H1 (cell line): ENCODE measurements at regions not wholly inside any gene's neighbourhood (a gene's known extent, or its start where the extent isn't known, plus 50 kb on each side); places are given as distances from the start of the nearest gene placed in this dataset.

Experiments used
- CTCF ChIA-PET: fragments of 300-600 bp; sonication (Branson Sonifier 250); formaldehyde crosslinking; loops from one replicate; lab custom pipeline; 2021; ENCODE audit not compliant: partially characterized antibody; lab: Charles Lee
- POLR2A ChIA-PET: fragments of 300-600 bp; sonication (Branson Sonifier 250); formaldehyde crosslinking; loops from one replicate; lab custom pipeline; 2021; ENCODE audit warnings: inconsistent platforms; ENCODE audit not compliant: partially characterized antibody; lab: Charles Lee
- DNase-seq, 2 experiments: peaks; one replicate each; pipeline versions ENCODE4 v3.0.0 to v3.0.0-alpha.2; 2010 to 2022; ENCODE audit warnings: low spot score in 2 of 2, low read depth in 1 of 2, mixed read lengths in 1 of 2
- FAIRE-seq: peaks from 2 replicates; lab custom pipeline; 2011; peaks lifted over from hg19 to GRCh38; lab: Jason Lieb, UNC
- H2AFZ ChIP-seq: 2 replicates; pipeline ENCODE4 v1.8.1; 2012; ENCODE audit warnings: low read length, inconsistent platforms
- H2AK5ac ChIP-seq: 2 replicates; pipeline ENCODE4 v1.6.1; 2013; ENCODE audit warnings: low read depth, low read length
- H2BK120ac ChIP-seq: replicated peaks from 2 replicates; pipeline ENCODE3; 2013; ENCODE audit warnings: low read depth, low read length, inconsistent platforms
- H2BK12ac ChIP-seq: 2 replicates; pipeline ENCODE4 v1.6.1; 2013; ENCODE audit warnings: low read depth, low read length
- H2BK15ac ChIP-seq: 2 replicates; pipeline ENCODE4 v1.6.1; 2013; ENCODE audit warnings: low read length
- H2BK20ac ChIP-seq: 2 replicates; pipeline ENCODE4 v1.6.1; 2013; ENCODE audit warnings: low read length
- H2BK5ac ChIP-seq: 2 replicates; pipeline ENCODE4 v1.6.1; 2013; ENCODE audit warnings: low read depth, low read length
- H3K14ac ChIP-seq: 2 replicates; pipeline ENCODE4 v1.6.1; 2013; ENCODE audit warnings: inconsistent platforms; ENCODE audit not compliant: insufficient read length
- H3K18ac ChIP-seq: 2 replicates; pipeline ENCODE4 v1.6.1; 2013; ENCODE audit warnings: low read length; ENCODE audit errors: extremely low read depth
- H3K23ac ChIP-seq: 2 replicates; pipeline ENCODE4 v1.6.1; 2013; ENCODE audit warnings: inconsistent platforms; ENCODE audit not compliant: insufficient read length
- H3K23me2 ChIP-seq: 2 replicates; pipeline ENCODE4 v1.6.1; 2013; ENCODE audit warnings: low read depth, low read length
- H3K27ac ChIP-seq: 2 replicates; pipeline ENCODE4 v1.6.1; 2011; ENCODE audit warnings: low read depth, low read length, inconsistent platforms
- H3K27me3 ChIP-seq, 4 experiments: replicated peaks in 1 of 4; 1 replicate in 1 of 4; 2 replicates in 3 of 4; pipeline versions ENCODE4 v1.6.1 to v1.8.1; 2011 to 2013; ENCODE audit warnings: low read length in 3 of 4, mild to moderate bottlenecking in 3 of 4, inconsistent platforms in 2 of 4, mixed read lengths in 2 of 4, moderate library complexity in 1 of 4; ENCODE audit not compliant: control insufficient read depth in 3 of 4, insufficient read depth in 3 of 4; ENCODE audit errors: extremely low read depth in 1 of 4
- H3K36me3 ChIP-seq, 4 experiments: 2 replicates each; pipeline versions ENCODE4 v1.6.1 to v1.8.1; 2011 to 2013; ENCODE audit warnings: mild to moderate bottlenecking in 4 of 4, low read length in 3 of 4, moderate library complexity in 2 of 4, control low read depth in 1 of 4, inconsistent platforms in 1 of 4; ENCODE audit not compliant: insufficient read depth in 4 of 4, control insufficient read depth in 2 of 4
- H3K4ac ChIP-seq: replicated peaks from 2 replicates; pipeline ENCODE3; 2013; ENCODE audit warnings: low read length, low read depth, mixed read lengths, inconsistent platforms; ENCODE audit not compliant: insufficient read length
- H3K4me1 ChIP-seq, 4 experiments: replicated peaks in 1 of 4; 1 replicate in 1 of 4; 2 replicates in 3 of 4; pipeline versions ENCODE4 v1.6.1 to v1.8.1; 2011 to 2013; ENCODE audit warnings: low read length in 3 of 4, inconsistent platforms in 2 of 4, mixed read lengths in 1 of 4; ENCODE audit not compliant: insufficient read depth in 4 of 4, control insufficient read depth in 3 of 4
- H3K4me2 ChIP-seq, 2 experiments: 2 replicates each; pipeline versions ENCODE4 v1.6.1 to v1.8.1; 2011 to 2013; ENCODE audit warnings: low read depth in 2 of 2, low read length in 2 of 2, control low read depth in 1 of 2, inconsistent platforms in 1 of 2, mild to moderate bottlenecking in 1 of 2; ENCODE audit not compliant: insufficient read depth in 1 of 2
- H3K4me3 ChIP-seq, 4 experiments: fragments of 200-600, 300-600 bp in 1 of 4; sonication (generic), shearing (Covaris generic), sonication (Bioruptor Twin) in 1 of 4; 2 replicates each; pipeline versions ENCODE4 v1.5.1 to v1.8.1; 2011 to 2016; ENCODE audit warnings: low read length in 4 of 4, low read depth in 3 of 4, control low read depth in 2 of 4, inconsistent platforms in 2 of 4, mild to moderate bottlenecking in 2 of 4, mixed read lengths in 1 of 4, moderate library complexity in 1 of 4; ENCODE audit not compliant: insufficient read depth in 2 of 4; ENCODE audit errors: extremely low read depth in 1 of 4
- H3K56ac ChIP-seq: replicated peaks from 2 replicates; pipeline ENCODE3; 2013; ENCODE audit warnings: low read depth, mild to moderate bottlenecking, mixed read lengths, low read length, inconsistent platforms; ENCODE audit not compliant: insufficient read length
- H3K79me1 ChIP-seq: 2 replicates; pipeline ENCODE4 v1.6.1; 2013; ENCODE audit warnings: low read depth, low read length, control low read depth
- H3K79me2 ChIP-seq, 2 experiments: 2 replicates each; pipeline versions ENCODE4 v1.6.1 to v1.8.1; 2012 to 2013; ENCODE audit warnings: low read length in 2 of 2, mild to moderate bottlenecking in 2 of 2, inconsistent platforms in 1 of 2; ENCODE audit not compliant: insufficient read depth in 2 of 2, control insufficient read depth in 1 of 2
- H3K9ac ChIP-seq, 4 experiments: replicated peaks in 1 of 4; 1 replicate in 1 of 4; 2 replicates in 3 of 4; pipeline versions ENCODE4 v1.6.1 to v1.8.1; 2011 to 2013; ENCODE audit warnings: low read depth in 3 of 4, low read length in 3 of 4, control low read depth in 2 of 4, mild to moderate bottlenecking in 2 of 4, moderate library complexity in 2 of 4, inconsistent platforms in 1 of 4; ENCODE audit errors: extremely low read depth in 1 of 4
- H3K9me3 ChIP-seq, 2 experiments: 2 replicates each; pipeline versions ENCODE4 v1.6.1 to v1.8.1; 2012 to 2013; ENCODE audit warnings: mild to moderate bottlenecking in 2 of 2, moderate library complexity in 2 of 2, control low read depth in 1 of 2, inconsistent platforms in 1 of 2, low read depth in 1 of 2, low read length in 1 of 2, mixed read lengths in 1 of 2; ENCODE audit not compliant: insufficient read depth in 2 of 2
- H4K20me1 ChIP-seq, 2 experiments: replicated peaks in 1 of 2; 2 replicates each; pipeline versions ENCODE3 to v1.8.1; 2011 to 2013; ENCODE audit warnings: inconsistent platforms in 2 of 2, low read length in 2 of 2, mild to moderate bottlenecking in 1 of 2; ENCODE audit not compliant: insufficient read depth in 2 of 2, control insufficient read depth in 1 of 2
- H4K5ac ChIP-seq: 2 replicates; pipeline ENCODE4 v1.6.1; 2013; ENCODE audit warnings: low read length, low read depth, mixed read lengths, inconsistent platforms; ENCODE audit not compliant: insufficient read length
- H4K8ac ChIP-seq: 2 replicates; pipeline ENCODE4 v1.8.0; 2013; ENCODE audit warnings: mild to moderate bottlenecking, moderate library complexity, low read length, inconsistent platforms; ENCODE audit not compliant: insufficient read depth; ENCODE audit errors: extremely low read depth
- H4K91ac ChIP-seq: replicated peaks from 2 replicates; pipeline ENCODE3; 2013; ENCODE audit warnings: low read length, mixed read lengths, inconsistent platforms; ENCODE audit not compliant: insufficient read length
- CBX8 ChIP-seq: fragments of 300-800, 300-1000 bp; sonication (generic); IDR thresholded peaks from 2 replicates; pipeline ENCODE4 v1.7.1; 2016; ENCODE audit warnings: low read depth, low read length, borderline replicate concordance
- WGBS, 2 experiments: shearing (Covaris generic) in 1 of 2; methylation state at CpG; one replicate each; pipeline versions ENCODE4 v1.1.6 to v1.1.7; 2013 to 2015; ENCODE audit warnings: low lambda C conversion rate in 2 of 2, mixed read lengths in 2 of 2, inconsistent platforms in 1 of 2, low coverage in 1 of 2, missing lambda C conversion rate in 1 of 2; ENCODE audit not compliant: insufficient replicate concordance in 2 of 2, insufficient coverage in 1 of 2, insufficient read length in 1 of 2; ENCODE audit errors: extremely low coverage in 1 of 2, missing lambda C conversion rate in 1 of 2; 5-methylcytosine and 5-hydroxymethylcytosine counted together

GRCh38 chr12:92582893-92583292 is 119.9 kb upstream of the PLEKHG7 start:
- Histone ChIP-seq H3K79me2 (no peaks in the 10 kb centered on the region), H3K14ac (no peak overlapping the region), H3K23me2 (no peaks in the 10 kb centered on the region), H4K91ac (no peak overlapping the region), H2AFZ (no peak overlapping the region), H2BK20ac (no peak overlapping the region), H4K8ac (no peak overlapping the region), H2BK120ac (no peak overlapping the region), H2BK15ac (no peak overlapping the region), H3K27ac (no peak overlapping the region), H3K9me3 (no peaks in the 10 kb centered on the region; a peak in 1 of 4 replicates), H3K36me3 (no peaks in the 10 kb centered on the region), H3K23ac (no peak overlapping the region), H3K18ac (no peak overlapping the region), H3K4me1 (peaks cover 0 to 6% (median 0%) of the 10 kb centered on the region in 4 experiments; a peak in 1 of 7 replicates), H4K5ac (no peak overlapping the region), H3K4ac (no peak overlapping the region), H2AK5ac (no peak overlapping the region), H3K56ac (no peak overlapping the region), H3K4me2 (no peak overlapping the region), H3K4me3 (no peak overlapping the region), H3K79me1 (no peaks in the 10 kb centered on the region), H3K27me3 (no peaks in the 10 kb centered on the region), H2BK5ac (no peak overlapping the region), H4K20me1 (no peaks in the 10 kb centered on the region), H3K9ac (no peak overlapping the region), H2BK12ac (no peak overlapping the region)
- no peak for FAIRE-seq
- POLR2A ChIA-PET = no interaction called here
- DNase-seq = no peak
- TF ChIP-seq CBX8 = no peak
- CTCF ChIA-PET = interaction anchor here (0.7 to 2.1 kb wide), 5 partner anchors 8 to 374 kb away, joined by 3 to 9 read pairs (median 6); no protein-coding TSS in a partner anchor
- WGBS, 2 experiments = 85% methylated on average over 2 of the region's 2 CpGs; no CpG with 5 or more reads in 1 of the 2 experiments
